ENCODE measurements at regions not wholly inside any gene's neighbourhood (a gene's known extent, or its start where the extent isn't known, plus 50 kb on each side); places are given as distances from the start of the nearest gene placed in this dataset.

- no peak for TF ChIP-seq ATF2 (CRISPR knock-in tag; IDR thresholded peaks at IDR 0.05)
- no peak for TF ChIP-seq MAFK (conservative IDR thresholded peaks at IDR 0.05 in 1 of 2, IDR thresholded peaks at IDR 0.05 in 1 of 2; ENCODE audit: low read length in 2 of 2)
- no peak for TF ChIP-seq FOXK1 (CRISPR knock-in tag; IDR thresholded peaks at IDR 0.05; ENCODE audit: borderline replicate concordance, low read depth)
- TF ChIP-seq ZNF75D (CRISPR knock-in tag; IDR thresholded peaks at IDR 0.05; ENCODE audit: borderline replicate concordance), result no peak
- no peak for TF ChIP-seq DRAP1 (CRISPR knock-in tag; IDR thresholded peaks at IDR 0.05)
- no peak for TF ChIP-seq U2AF2 (IDR thresholded peaks at IDR 0.05; ENCODE audit: low read depth, low read length)
- TF ChIP-seq FOXM1 (CRISPR knock-in tag; IDR thresholded peaks at IDR 0.05), result no peak
Measured at GRCh38 chr2:236976266-236977062, 109.2 kb upstream of the COPS8 start.

Measured in HepG2 (cell line).